ENCODE measurements at regions not wholly inside any gene's neighbourhood (a gene's known extent, or its start where the extent isn't known, plus 50 kb on each side); places are given as distances from the start of the nearest gene placed in this dataset.

GRCh38 chr1:38375035-38375434 is 328.4 kb upstream of the POU3F1 start:
- TF ChIP-seq, protein P1, sequence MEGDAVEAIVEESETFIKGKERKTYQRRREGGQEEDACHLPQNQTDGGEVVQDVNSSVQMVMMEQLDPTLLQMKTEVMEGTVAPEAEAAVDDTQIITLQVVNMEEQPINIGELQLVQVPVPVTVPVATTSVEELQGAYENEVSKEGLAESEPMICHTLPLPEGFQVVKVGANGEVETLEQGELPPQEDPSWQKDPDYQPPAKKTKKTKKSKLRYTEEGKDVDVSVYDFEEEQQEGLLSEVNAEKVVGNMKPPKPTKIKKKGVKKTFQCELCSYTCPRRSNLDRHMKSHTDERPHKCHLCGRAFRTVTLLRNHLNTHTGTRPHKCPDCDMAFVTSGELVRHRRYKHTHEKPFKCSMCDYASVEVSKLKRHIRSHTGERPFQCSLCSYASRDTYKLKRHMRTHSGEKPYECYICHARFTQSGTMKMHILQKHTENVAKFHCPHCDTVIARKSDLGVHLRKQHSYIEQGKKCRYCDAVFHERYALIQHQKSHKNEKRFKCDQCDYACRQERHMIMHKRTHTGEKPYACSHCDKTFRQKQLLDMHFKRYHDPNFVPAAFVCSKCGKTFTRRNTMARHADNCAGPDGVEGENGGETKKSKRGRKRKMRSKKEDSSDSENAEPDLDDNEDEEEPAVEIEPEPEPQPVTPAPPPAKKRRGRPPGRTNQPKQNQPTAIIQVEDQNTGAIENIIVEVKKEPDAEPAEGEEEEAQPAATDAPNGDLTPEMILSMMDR (IDR thresholded peaks at IDR 0.05; ENCODE audit: extremely low read depth in 1 of 2, insufficient read depth in 1 of 2, low read depth in 1 of 2, low read length in 2 of 2), result no peak
- TF ChIP-seq POLR2AphosphoS5 (IDR thresholded peaks at IDR 0.05; ENCODE audit: insufficient read depth, low read depth, low read length), result no peak
- no peak for TF ChIP-seq POLR2A (IDR thresholded peaks at IDR 0.05; ENCODE audit: low read depth, low read length)
